ENCODE measurements at regions not wholly inside any gene's neighbourhood (a gene's known extent, or its start where the extent isn't known, plus 50 kb on each side); places are given as distances from the start of the nearest gene placed in this dataset.
"Not testable (repeated sequence)": the region's sequence is repeated elsewhere in the genome, so short reads cannot be mapped to it uniquely, and the experiment has no call there.

GRCh38 chr4:133537780-133538281, 388.7 kb downstream of the PCDH10 start:
- Histone ChIP-seq H3K9me3 (ENCODE audit: control insufficient read depth in 1 of 2, low read length in 2 of 2) (no peaks in the 10 kb centered on the region), H3K9ac (ENCODE audit: low read depth in 1 of 2, low read length in 2 of 2) (no peak overlapping the region), H3K36me3 (ENCODE audit: control insufficient read depth in 1 of 2, insufficient read depth in 2 of 2, low read length in 2 of 2) (no peaks in the 10 kb centered on the region), H3K4me1 (ENCODE audit: control insufficient read depth in 1 of 2, insufficient read depth in 2 of 2, low read length in 2 of 2) (no peaks in the 10 kb centered on the region), H3K27ac (ENCODE audit: low read depth, low read length) (no peak overlapping the region), H3K4me3 (ENCODE audit: low read depth in 1 of 2, low read length in 2 of 2) (no peak overlapping the region), H3K27me3 (ENCODE audit: control insufficient read depth in 1 of 2, insufficient read depth in 2 of 2, low read length in 2 of 2) (no peaks in the 10 kb centered on the region)

- not testable (repeated sequence) for H3K9me3 ChIP-seq (ENCODE audit: control insufficient read depth in 1 of 2, low read length in 2 of 2); H3K36me3 ChIP-seq (ENCODE audit: control insufficient read depth in 1 of 2, insufficient read depth in 2 of 2, low read length in 2 of 2)
Observed at GRCh38 chr4:133534224-133534623, 385.1 kb downstream of the PCDH10 start.

GRCh38 chr4:133524369-133524768, 375.3 kb downstream of the PCDH10 start:
- Histone ChIP-seq H3K27me3 (ENCODE audit: control insufficient read depth in 1 of 2, insufficient read depth in 2 of 2, low read length in 2 of 2) (no peaks in the 10 kb centered on the region), H3K9me3 (ENCODE audit: control insufficient read depth in 1 of 2, low read length in 2 of 2) (no peaks in the 10 kb centered on the region), H3K9ac (ENCODE audit: low read depth in 1 of 2, low read length in 2 of 2) (no peak overlapping the region), H3K27ac (ENCODE audit: low read depth, low read length) (no peak overlapping the region), H3K4me1 (ENCODE audit: control insufficient read depth in 1 of 2, insufficient read depth in 2 of 2, low read length in 2 of 2) (no peaks in the 10 kb centered on the region), H3K36me3 (ENCODE audit: control insufficient read depth in 1 of 2, insufficient read depth in 2 of 2, low read length in 2 of 2) (no peaks in the 10 kb centered on the region), H3K4me3 (ENCODE audit: low read depth in 1 of 2, low read length in 2 of 2) (no peak overlapping the region)

More at GRCh38 chr4:133534224-133534623, 385.1 kb downstream of the PCDH10 start:
- not testable (repeated sequence) for H3K27me3 ChIP-seq (ENCODE audit: control insufficient read depth in 1 of 2, insufficient read depth in 2 of 2, low read length in 2 of 2); H3K9ac ChIP-seq (ENCODE audit: low read depth in 1 of 2, low read length in 2 of 2); H3K4me1 ChIP-seq (ENCODE audit: control insufficient read depth in 1 of 2, insufficient read depth in 2 of 2, low read length in 2 of 2); H3K4me3 ChIP-seq (ENCODE audit: low read depth in 1 of 2, low read length in 2 of 2); H3K27ac ChIP-seq (ENCODE audit: low read depth, low read length)

GRCh38 chr4:133513901-133514300, 364.8 kb downstream of the PCDH10 start:
- no peak overlapping the region for H3K9ac ChIP-seq (ENCODE audit: low read depth in 1 of 2, low read length in 2 of 2)
- no peaks in the 10 kb centered on the region for H3K9me3 ChIP-seq (ENCODE audit: control insufficient read depth in 1 of 2, low read length in 2 of 2)
- no peak overlapping the region for H3K27ac ChIP-seq (ENCODE audit: low read depth, low read length)
- H3K4me3 ChIP-seq (ENCODE audit: low read depth in 1 of 2, low read length in 2 of 2), result no peak overlapping the region
- no peaks in the 10 kb centered on the region for H3K4me1 ChIP-seq (ENCODE audit: control insufficient read depth in 1 of 2, insufficient read depth in 2 of 2, low read length in 2 of 2)
- H3K27me3 ChIP-seq (ENCODE audit: control insufficient read depth in 1 of 2, insufficient read depth in 2 of 2, low read length in 2 of 2), result no peaks in the 10 kb centered on the region
- no peaks in the 10 kb centered on the region for H3K36me3 ChIP-seq (ENCODE audit: control insufficient read depth in 1 of 2, insufficient read depth in 2 of 2, low read length in 2 of 2)

- H3K27me3 ChIP-seq (ENCODE audit: control insufficient read depth in 1 of 2, insufficient read depth in 2 of 2, low read length in 2 of 2), result no peaks in the 10 kb centered on the region
- peaks cover 0 to 8% of the 10 kb centered on the region in 2 donors for H3K9me3 ChIP-seq (ENCODE audit: control insufficient read depth in 1 of 2, low read length in 2 of 2)
- H3K27ac ChIP-seq (ENCODE audit: low read depth, low read length), result no peak overlapping the region
- no peaks in the 10 kb centered on the region for H3K36me3 ChIP-seq (ENCODE audit: control insufficient read depth in 1 of 2, insufficient read depth in 2 of 2, low read length in 2 of 2)
- no peak overlapping the region for H3K4me3 ChIP-seq (ENCODE audit: low read depth in 1 of 2, low read length in 2 of 2)
- H3K9ac ChIP-seq (ENCODE audit: low read depth in 1 of 2, low read length in 2 of 2), result no peak overlapping the region
- H3K4me1 ChIP-seq (ENCODE audit: control insufficient read depth in 1 of 2, insufficient read depth in 2 of 2, low read length in 2 of 2), result no peaks in the 10 kb centered on the region
Observed at GRCh38 chr4:133498149-133498548, 349.1 kb downstream of the PCDH10 start.

GRCh38 chr4:133493776-133494175, 344.7 kb downstream of the PCDH10 start:
- Histone ChIP-seq H3K36me3 (ENCODE audit: control insufficient read depth in 1 of 2, insufficient read depth in 2 of 2, low read length in 2 of 2) (no peaks in the 10 kb centered on the region), H3K9me3 (ENCODE audit: control insufficient read depth in 1 of 2, low read length in 2 of 2) (no peaks in the 10 kb centered on the region), H3K27ac (ENCODE audit: low read depth, low read length) (no peak overlapping the region), H3K9ac (ENCODE audit: low read depth in 1 of 2, low read length in 2 of 2) (no peak overlapping the region), H3K27me3 (ENCODE audit: control insufficient read depth in 1 of 2, insufficient read depth in 2 of 2, low read length in 2 of 2) (no peaks in the 10 kb centered on the region), H3K4me1 (ENCODE audit: control insufficient read depth in 1 of 2, insufficient read depth in 2 of 2, low read length in 2 of 2) (no peaks in the 10 kb centered on the region), H3K4me3 (ENCODE audit: low read depth in 1 of 2, low read length in 2 of 2) (no peak overlapping the region)

- Histone ChIP-seq H3K27me3 (ENCODE audit: control insufficient read depth in 1 of 2, insufficient read depth in 2 of 2, low read length in 2 of 2) (no peaks in the 10 kb centered on the region), H3K4me1 (ENCODE audit: control insufficient read depth in 1 of 2, insufficient read depth in 2 of 2, low read length in 2 of 2) (no peaks in the 10 kb centered on the region), H3K9me3 (ENCODE audit: control insufficient read depth in 1 of 2, low read length in 2 of 2) (no peaks in the 10 kb centered on the region), H3K27ac (ENCODE audit: low read depth, low read length) (no peak overlapping the region), H3K4me3 (ENCODE audit: low read depth in 1 of 2, low read length in 2 of 2) (no peak overlapping the region), H3K36me3 (ENCODE audit: control insufficient read depth in 1 of 2, insufficient read depth in 2 of 2, low read length in 2 of 2) (no peaks in the 10 kb centered on the region), H3K9ac (ENCODE audit: low read depth in 1 of 2, low read length in 2 of 2) (no peak overlapping the region)
Observed at GRCh38 chr4:133493241-133493640, 344.1 kb downstream of the PCDH10 start.

GRCh38 chr4:133484287-133484686, 335.2 kb downstream of the PCDH10 start:
- H3K27me3 ChIP-seq (ENCODE audit: control insufficient read depth in 1 of 2, insufficient read depth in 2 of 2, low read length in 2 of 2), result no peaks in the 10 kb centered on the region
- no peaks in the 10 kb centered on the region for H3K9me3 ChIP-seq (ENCODE audit: control insufficient read depth in 1 of 2, low read length in 2 of 2)
- no peak overlapping the region for H3K27ac ChIP-seq (ENCODE audit: low read depth, low read length)
- no peak overlapping the region for H3K4me3 ChIP-seq (ENCODE audit: low read depth in 1 of 2, low read length in 2 of 2)
- H3K36me3 ChIP-seq (ENCODE audit: control insufficient read depth in 1 of 2, insufficient read depth in 2 of 2, low read length in 2 of 2), result no peaks in the 10 kb centered on the region
- H3K9ac ChIP-seq (ENCODE audit: low read depth in 1 of 2, low read length in 2 of 2), result no peak overlapping the region
- H3K4me1 ChIP-seq (ENCODE audit: control insufficient read depth in 1 of 2, insufficient read depth in 2 of 2, low read length in 2 of 2), result no peaks in the 10 kb centered on the region

- Histone ChIP-seq H3K4me3 (ENCODE audit: low read depth in 1 of 2, low read length in 2 of 2) (no peak overlapping the region), H3K27me3 (ENCODE audit: control insufficient read depth in 1 of 2, insufficient read depth in 2 of 2, low read length in 2 of 2) (no peaks in the 10 kb centered on the region), H3K36me3 (ENCODE audit: control insufficient read depth in 1 of 2, insufficient read depth in 2 of 2, low read length in 2 of 2) (no peaks in the 10 kb centered on the region), H3K9me3 (ENCODE audit: control insufficient read depth in 1 of 2, low read length in 2 of 2) (no peaks in the 10 kb centered on the region), H3K9ac (ENCODE audit: low read depth in 1 of 2, low read length in 2 of 2) (no peak overlapping the region), H3K4me1 (ENCODE audit: control insufficient read depth in 1 of 2, insufficient read depth in 2 of 2, low read length in 2 of 2) (no peaks in the 10 kb centered on the region), H3K27ac (ENCODE audit: low read depth, low read length) (no peak overlapping the region)
Observed at GRCh38 chr4:133483600-133484246, 334.6 kb downstream of the PCDH10 start.

- Histone ChIP-seq H3K27ac (ENCODE audit: low read depth, low read length) (no peak overlapping the region), H3K27me3 (ENCODE audit: control insufficient read depth in 1 of 2, insufficient read depth in 2 of 2, low read length in 2 of 2) (no peaks in the 10 kb centered on the region), H3K36me3 (ENCODE audit: control insufficient read depth in 1 of 2, insufficient read depth in 2 of 2, low read length in 2 of 2) (no peaks in the 10 kb centered on the region), H3K9ac (ENCODE audit: low read depth in 1 of 2, low read length in 2 of 2) (no peak overlapping the region), H3K4me3 (ENCODE audit: low read depth in 1 of 2, low read length in 2 of 2) (no peak overlapping the region), H3K4me1 (ENCODE audit: control insufficient read depth in 1 of 2, insufficient read depth in 2 of 2, low read length in 2 of 2) (no peaks in the 10 kb centered on the region), H3K9me3 (ENCODE audit: control insufficient read depth in 1 of 2, low read length in 2 of 2) (no peaks in the 10 kb centered on the region)
Observed at GRCh38 chr4:133476063-133476462, 327.0 kb downstream of the PCDH10 start.
